ENCODE measurements at regions not wholly inside any gene's neighbourhood (a gene's known extent, or its start where the extent isn't known, plus 50 kb on each side); places are given as distances from the start of the nearest gene placed in this dataset.

DNA sequence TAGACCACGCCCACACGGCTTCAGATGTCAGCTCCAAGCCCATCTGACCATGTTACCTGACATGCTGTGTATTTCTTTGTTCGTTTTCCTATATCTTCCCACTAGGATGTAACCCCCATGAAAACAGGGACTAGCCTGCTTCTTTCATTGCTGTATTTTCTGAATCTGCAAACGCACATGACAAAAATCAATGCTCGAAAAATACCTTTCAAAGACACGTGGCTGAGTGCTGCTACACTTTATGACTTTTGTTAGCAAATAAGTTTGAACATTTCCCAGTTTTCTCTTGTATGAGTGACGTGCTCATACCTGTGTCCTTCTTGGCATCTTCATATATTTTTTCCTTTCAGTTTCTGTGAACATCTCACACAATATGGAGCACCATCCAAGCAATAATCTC, 181.3 kb upstream of the IRX1 start:
- Histone ChIP-seq H3K9me3 (ENCODE audit: control insufficient read depth in 1 of 2, insufficient read depth in 1 of 2, low read depth in 1 of 2, low read length in 2 of 2) (peaks cover 0 to 34% of the 10 kb centered on the region in 2 experiments; a peak in 2 of 4 replicates), H3K27ac (ENCODE audit: low read depth, low read length) (no peak overlapping the region), H4K20me1 (ENCODE audit: insufficient read depth) (no peaks in the 10 kb centered on the region), H3K4me3 (replicated peaks in 1 of 2; ENCODE audit: low read depth in 1 of 2, low read length in 2 of 2) (no peak overlapping the region), H3K4me1 (ENCODE audit: control insufficient read depth in 1 of 2, insufficient read depth in 2 of 2, low read length in 2 of 2) (no peaks in the 10 kb centered on the region), H3K79me2 (ENCODE audit: insufficient read depth, low read length) (no peaks in the 10 kb centered on the region), H3K9ac (ENCODE audit: low read length) (no peak overlapping the region), H3K36me3 (ENCODE audit: control insufficient read depth in 1 of 2, insufficient read depth in 2 of 2, low read length in 2 of 2) (no peaks in the 10 kb centered on the region), H3K4me2 (ENCODE audit: low read length) (no peak overlapping the region), H2AFZ (ENCODE audit: low read depth, low read length, poor library complexity, severe bottlenecking) (no peak overlapping the region), H3K27me3 (ENCODE audit: insufficient read depth, low read length) (no peaks in the 10 kb centered on the region), H3K9me2 (ENCODE audit: insufficient read depth) (no peaks in the 10 kb centered on the region)
- ChIA-PET CTCF (no interaction called here), RAD21 (ENCODE audit: low non-redundant PET in 1 of 2, low total read pairs in 2 of 2, uncharacterized antibody in 2 of 2, unreplicated experiment in 2 of 2) (no interaction called here), POLR2A (no interaction called here)
- no peak for TF ChIP-seq JUND (IDR thresholded peaks at IDR 0.05)
- TF ChIP-seq ATF3 (IDR thresholded peaks at IDR 0.05): no peak
- TF ChIP-seq CBX3 (IDR thresholded peaks at IDR 0.05; ENCODE audit: low read depth): no peak
- TF ChIP-seq RAD21 (IDR thresholded peaks at IDR 0.05; ENCODE audit: low read depth): no peak
- no peak for TF ChIP-seq POLR2A (IDR thresholded peaks at IDR 0.05; ENCODE audit: borderline replicate concordance, extremely low read depth, insufficient read depth, insufficient read length)
- DNase-seq (ENCODE audit: low read depth, low spot score): no peak
- no TSS peak for BruUV-seq (replicated peaks)
- intact Hi-C loops (cut with micrococcal nuclease): no loop called here
- ATAC-seq: no peak

DNA sequence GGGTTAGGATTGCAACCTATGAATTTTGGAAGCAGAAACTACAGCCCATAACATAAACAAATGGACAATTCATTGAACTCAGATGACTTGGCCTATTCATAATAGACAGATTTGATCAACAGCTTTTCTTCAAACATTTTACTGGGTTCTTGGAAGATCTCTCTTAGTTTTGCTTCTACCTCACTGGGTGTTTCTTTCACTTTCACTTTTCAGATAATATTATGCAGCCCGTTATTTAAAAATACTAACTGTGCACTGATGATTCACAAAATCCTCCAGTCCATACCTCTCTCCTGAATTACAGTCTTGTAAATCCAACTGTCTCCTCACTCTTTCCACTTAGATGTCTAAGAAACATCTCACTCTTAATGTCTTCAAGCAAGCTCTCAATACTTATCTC, 183.5 kb upstream of the IRX1 start:
- ChIA-PET POLR2A (no interaction called here), CTCF (no interaction called here), RAD21 (ENCODE audit: low non-redundant PET in 1 of 2, low total read pairs in 2 of 2, uncharacterized antibody in 2 of 2, unreplicated experiment in 2 of 2) (no interaction called here)
- no TSS peak for BruUV-seq (replicated peaks)
- H3K9me3 ChIP-seq (ENCODE audit: control insufficient read depth in 1 of 2, insufficient read depth in 1 of 2, low read depth in 1 of 2, low read length in 2 of 2): peaks cover 0 to 34% of the 10 kb centered on the region in 2 experiments; a peak in 1 of 4 replicates
- DNase-seq (ENCODE audit: low read depth, low spot score) (no peak), ATAC-seq (no peak)
- H3K36me3 ChIP-seq (ENCODE audit: control insufficient read depth in 1 of 2, insufficient read depth in 2 of 2, low read length in 2 of 2): no peaks in the 10 kb centered on the region
- no peak overlapping the region for H3K4me2 ChIP-seq (ENCODE audit: low read length)
- no peaks in the 10 kb centered on the region for H3K79me2 ChIP-seq (ENCODE audit: insufficient read depth, low read length)
- H3K9ac ChIP-seq (ENCODE audit: low read length): no peak overlapping the region
- intact Hi-C loops (cut with micrococcal nuclease): no loop called here
- no peaks in the 10 kb centered on the region for H3K27me3 ChIP-seq (ENCODE audit: insufficient read depth, low read length)
- H3K4me3 ChIP-seq (replicated peaks in 1 of 2; ENCODE audit: low read depth in 1 of 2, low read length in 2 of 2): no peak overlapping the region
- H3K27ac ChIP-seq (ENCODE audit: low read depth, low read length): no peak overlapping the region
- H3K4me1 ChIP-seq (ENCODE audit: control insufficient read depth in 1 of 2, insufficient read depth in 2 of 2, low read length in 2 of 2): no peaks in the 10 kb centered on the region
- no peaks in the 10 kb centered on the region for H4K20me1 ChIP-seq (ENCODE audit: insufficient read depth)
- no peak overlapping the region for H2AFZ ChIP-seq (ENCODE audit: low read depth, low read length, poor library complexity, severe bottlenecking)
- H3K9me2 ChIP-seq (ENCODE audit: insufficient read depth): no peaks in the 10 kb centered on the region
- TF ChIP-seq CEBPB (IDR thresholded peaks at IDR 0.05; ENCODE audit: low read depth) (no peak), CTCF (IDR thresholded peaks at IDR 0.05 in 2 of 3, conservative IDR thresholded peaks at IDR 0.05 in 1 of 3; ENCODE audit: borderline replicate concordance in 1 of 3, insufficient read depth in 1 of 3, low read depth in 2 of 3, low read length in 2 of 3) (no peak), ZFX (IDR thresholded peaks at IDR 0.05) (no peak), ELF1 (IDR thresholded peaks at IDR 0.05; ENCODE audit: borderline replicate concordance, low read depth) (no peak), SRF (IDR thresholded peaks at IDR 0.05; ENCODE audit: low read depth) (no peak), EGR1 (IDR thresholded peaks at IDR 0.05; ENCODE audit: low read depth) (no peak), EZH2phosphoT487 (IDR thresholded peaks at IDR 0.05; ENCODE audit: borderline replicate concordance) (no peak), POLR2A (IDR thresholded peaks at IDR 0.05; ENCODE audit: borderline replicate concordance, extremely low read depth, insufficient read depth, insufficient read length) (no peak), ATF3 (IDR thresholded peaks at IDR 0.05) (no peak), RAD21 (IDR thresholded peaks at IDR 0.05; ENCODE audit: low read depth) (no peak), JUND (IDR thresholded peaks at IDR 0.05) (no peak), REST (IDR thresholded peaks at IDR 0.05; ENCODE audit: low read depth) (no peak), FOSL1 (IDR thresholded peaks at IDR 0.05; ENCODE audit: low read depth) (no peak), MAX (IDR thresholded peaks at IDR 0.05) (no peak), SP1 (IDR thresholded peaks at IDR 0.05; ENCODE audit: low read depth) (no peak), YY1 (IDR thresholded peaks at IDR 0.05; ENCODE audit: extremely low read depth, insufficient replicate concordance, low read depth, low read length) (no peak)
